NAMALWA (cell line): ENCODE measurements at regions not wholly inside any gene's neighbourhood (a gene's known extent, or its start where the extent isn't known, plus 50 kb on each side); places are given as distances from the start of the nearest gene placed in this dataset.
A peak's percentile ranks its signal among the peaks of the same experiment; 100 is the strongest.
"Not testable (repeated sequence)": the region's sequence is repeated elsewhere in the genome, so short reads cannot be mapped to it uniquely, and the experiment has no call there.

ENCODE experiments used
- DNase-seq: peaks from one replicate; pipeline ENCODE4 v3.0.0-alpha.2; 2015; ENCODE audit warnings: low spot score

DNA sequence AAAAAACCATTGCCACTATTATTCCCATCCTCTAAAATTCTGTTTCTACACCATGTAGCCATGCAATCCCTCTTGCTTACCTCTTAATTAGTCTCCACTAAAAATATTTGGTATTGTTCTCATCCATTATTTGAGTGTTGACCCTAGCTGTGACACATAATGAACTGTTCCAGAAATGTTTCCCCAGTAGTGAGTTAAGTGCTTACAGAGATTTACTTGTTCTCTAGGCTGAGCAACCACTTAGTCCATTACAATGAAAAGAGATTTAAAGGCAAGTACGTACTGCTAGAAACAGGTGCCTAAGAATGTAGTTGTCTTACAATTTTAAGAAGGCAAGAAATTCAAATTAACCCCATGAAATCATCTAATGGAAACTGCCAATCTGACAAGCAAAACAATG is 112.7 kb upstream of the PTPN13 start:
- DNase-seq = no peak

DNA sequence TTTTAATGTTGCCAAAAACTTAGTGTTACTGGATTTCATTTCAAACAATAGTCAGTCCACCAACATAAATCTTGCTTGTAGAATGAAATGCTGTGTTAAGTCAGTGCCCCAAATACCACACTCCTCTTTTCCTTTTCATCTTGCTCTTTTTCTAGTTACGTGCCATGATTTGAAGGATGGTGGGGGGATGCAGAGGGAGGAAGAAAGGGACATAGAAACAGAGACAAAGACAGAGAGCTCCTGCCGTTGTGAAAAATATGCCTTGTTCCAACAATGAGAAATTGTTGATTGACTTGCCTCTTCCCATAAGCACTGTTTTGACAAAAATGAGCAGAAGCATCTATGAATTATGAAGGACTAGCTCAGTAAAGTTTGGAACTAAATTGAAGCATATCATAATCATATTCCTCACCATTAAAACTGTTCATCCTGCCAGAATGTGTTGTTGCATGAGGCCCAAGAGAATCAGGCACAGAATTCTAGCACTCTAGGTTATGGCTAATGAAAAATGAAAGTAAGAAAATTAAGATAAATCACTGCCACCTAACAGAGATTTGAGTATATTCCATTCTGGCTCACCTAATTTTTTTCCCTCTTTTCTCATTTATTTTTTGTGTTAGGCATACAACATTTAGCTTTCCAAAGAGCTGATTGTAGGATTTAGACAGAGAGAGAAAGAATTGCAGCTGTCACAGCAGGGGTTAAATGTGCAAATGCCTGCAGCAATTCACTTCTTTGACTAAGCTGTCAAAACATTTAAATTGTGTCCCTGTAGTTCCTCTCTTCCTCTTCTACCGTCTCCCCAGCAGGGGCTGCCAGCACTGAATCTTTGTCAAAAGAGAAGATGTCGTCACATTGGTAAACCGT is 111.6 kb upstream of the PTPN13 start:
- peak; percentile 22 for DNase-seq

DNA sequence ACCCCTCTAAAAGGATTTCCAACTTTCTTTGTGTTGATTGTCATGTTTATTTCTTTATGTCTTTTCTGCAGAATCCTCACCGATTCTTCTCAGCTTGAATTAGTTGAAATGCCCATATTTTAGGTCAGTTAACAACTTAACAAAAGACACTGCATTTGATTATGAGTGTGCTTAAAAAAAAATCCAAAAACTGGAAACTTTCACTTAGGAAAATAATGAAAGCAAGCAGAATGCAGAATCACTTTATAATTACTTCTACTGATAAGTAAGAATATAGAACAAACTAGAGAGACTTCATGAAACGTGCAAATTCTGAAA is 111.0 kb upstream of the PTPN13 start:
- DNase-seq = no peak

DNA sequence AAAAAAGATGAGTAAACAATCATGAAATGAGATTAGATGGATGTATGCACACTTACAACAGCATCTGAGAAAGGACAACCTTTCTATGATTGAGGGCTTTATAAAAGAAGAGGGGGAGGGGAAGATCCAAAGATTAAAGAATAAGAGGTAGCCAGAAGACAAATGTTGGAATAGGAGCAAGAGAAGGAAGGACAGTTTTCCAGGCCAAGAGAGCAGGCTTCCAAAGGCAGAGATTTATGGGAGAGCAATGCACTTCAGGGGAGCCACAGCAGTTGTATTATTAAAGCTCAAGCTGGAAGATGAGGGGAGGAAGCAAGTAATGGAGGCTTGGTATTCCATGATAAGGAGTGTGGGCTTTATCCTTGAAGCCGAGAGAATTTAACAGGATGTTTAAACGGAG is 110.3 kb upstream of the PTPN13 start:
- DNase-seq = no peak

DNA sequence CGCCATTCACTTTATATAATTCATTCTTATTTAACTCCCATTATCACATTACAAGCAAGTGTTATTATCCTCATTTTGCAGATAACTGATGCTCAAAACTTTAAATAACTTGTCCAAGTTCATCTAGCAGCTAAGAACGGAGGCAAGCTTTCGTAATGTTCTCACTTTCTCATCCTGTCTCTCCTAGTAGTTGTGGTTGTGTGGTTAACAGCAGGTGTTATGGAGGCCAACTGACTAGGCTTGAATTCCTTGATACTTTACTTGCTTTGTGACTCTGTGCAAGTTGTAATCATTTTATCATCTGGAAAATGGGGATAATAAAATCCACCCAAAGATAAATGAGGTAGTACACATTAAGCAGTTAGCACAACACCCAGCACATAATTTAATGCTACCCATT is 109.9 kb upstream of the PTPN13 start:
- no peak for DNase-seq

DNA sequence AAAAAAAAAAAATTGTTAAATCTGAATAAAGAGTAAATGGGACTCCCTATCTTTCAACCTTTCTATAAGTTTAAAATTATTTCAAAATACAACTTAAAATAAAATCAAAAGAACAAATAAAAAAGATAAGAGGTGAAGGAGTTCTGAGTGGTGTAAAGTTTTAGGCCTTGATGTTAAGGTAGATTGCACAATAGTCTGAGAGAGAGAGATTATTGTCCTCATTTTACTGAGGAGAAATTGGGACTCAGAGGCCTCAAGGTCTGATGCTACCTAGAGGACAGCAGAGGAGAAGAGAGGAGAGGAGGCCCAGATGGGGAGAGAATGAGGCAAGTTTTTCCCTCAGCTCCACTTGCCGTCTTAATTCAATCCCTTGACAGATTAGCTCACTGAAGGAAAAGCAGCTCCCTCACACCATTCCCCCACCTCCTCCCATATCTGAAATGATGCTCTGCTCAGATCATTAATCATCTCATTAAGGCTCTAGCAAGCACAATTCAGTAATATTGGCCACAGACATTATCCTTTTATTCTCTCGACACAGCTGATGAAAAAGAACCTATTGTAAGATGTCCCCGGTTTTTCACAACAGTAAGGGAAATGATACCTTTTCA is 106.3 kb upstream of the PTPN13 start:
- DNase-seq = no peak

DNA sequence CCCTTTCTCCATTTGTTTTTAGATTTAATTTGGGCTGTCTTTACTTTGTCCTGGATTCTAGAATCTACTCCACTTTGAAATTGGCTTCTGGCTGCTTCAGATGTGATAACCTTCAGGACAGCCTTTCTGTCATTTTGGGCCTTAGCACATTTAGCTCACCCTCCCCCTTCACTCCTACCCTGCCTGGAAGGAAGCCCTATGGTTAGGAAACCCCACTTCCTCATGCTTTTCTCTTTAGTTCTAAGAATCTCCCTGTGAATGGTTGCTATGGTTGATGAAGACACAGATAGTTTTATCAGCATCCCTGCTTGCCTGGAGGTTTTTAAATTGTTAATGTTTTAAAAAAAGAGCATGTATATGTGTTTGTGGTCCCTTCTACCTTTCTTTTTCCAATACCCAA is 100.7 kb upstream of the PTPN13 start:
- no peak for DNase-seq

DNA sequence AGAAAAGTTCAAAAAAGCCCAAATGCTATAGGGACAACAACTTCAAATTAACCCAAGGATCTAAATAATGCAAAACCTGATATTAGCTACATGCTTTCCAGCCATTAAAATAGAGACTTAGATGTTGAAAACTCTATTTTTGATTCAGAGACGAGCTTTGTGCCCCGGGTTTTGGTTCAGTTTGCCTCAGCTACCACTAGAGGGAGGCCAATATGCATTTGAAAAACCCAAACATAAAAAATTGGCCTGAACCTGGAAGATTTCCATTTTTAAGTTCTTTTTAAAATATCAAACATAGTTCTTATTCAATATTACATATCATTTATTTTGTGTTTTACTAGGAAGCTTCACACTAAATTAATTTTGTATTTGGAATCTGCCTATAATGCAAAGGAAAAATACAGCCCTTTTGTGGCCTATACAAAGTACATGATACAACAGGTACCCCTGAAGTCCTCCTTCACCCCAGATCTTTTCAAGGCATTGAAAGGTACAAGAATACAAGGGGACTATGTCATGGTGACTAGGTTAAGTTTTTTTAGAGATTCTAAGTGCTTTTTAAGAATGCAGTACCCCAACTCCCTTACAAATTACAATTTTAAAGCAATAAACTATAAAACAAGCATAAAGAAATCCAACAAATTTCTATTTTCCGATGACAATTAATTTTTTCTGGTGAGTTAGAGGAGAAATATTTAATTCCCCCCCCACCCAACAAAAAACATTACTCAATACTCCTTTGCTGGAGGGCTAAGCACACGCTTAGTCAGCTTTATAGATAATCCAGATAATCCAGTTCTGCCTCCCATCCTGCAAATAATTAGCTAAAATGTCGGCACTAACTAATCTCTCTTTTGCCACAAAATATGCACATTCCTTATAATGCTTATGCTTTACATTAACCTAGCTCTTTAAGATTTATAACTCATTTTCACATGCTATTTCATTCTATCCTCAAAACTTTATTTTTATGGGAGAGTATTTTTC is 97.7 kb upstream of the PTPN13 start:
- peak; percentile 68 for DNase-seq

DNA sequence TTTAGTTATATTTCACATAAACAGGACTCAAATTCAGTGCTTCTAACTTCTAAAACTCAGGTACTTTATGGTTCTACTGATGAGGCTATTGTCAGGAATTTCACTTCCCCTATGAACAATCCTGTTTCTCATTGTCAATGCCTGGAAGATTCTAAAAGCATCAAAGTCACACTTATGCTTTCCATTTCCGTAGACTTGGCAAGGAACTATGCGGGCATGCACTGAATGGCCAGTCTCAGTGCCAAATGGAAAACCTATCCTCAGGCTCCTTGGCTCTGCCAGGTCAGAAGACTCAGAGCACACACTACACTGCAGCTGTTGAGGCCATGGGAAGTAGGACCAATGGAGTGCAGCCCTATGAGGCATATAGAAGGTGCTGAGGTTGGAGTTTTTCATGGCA is 97.0 kb upstream of the PTPN13 start:
- no peak for DNase-seq

DNA sequence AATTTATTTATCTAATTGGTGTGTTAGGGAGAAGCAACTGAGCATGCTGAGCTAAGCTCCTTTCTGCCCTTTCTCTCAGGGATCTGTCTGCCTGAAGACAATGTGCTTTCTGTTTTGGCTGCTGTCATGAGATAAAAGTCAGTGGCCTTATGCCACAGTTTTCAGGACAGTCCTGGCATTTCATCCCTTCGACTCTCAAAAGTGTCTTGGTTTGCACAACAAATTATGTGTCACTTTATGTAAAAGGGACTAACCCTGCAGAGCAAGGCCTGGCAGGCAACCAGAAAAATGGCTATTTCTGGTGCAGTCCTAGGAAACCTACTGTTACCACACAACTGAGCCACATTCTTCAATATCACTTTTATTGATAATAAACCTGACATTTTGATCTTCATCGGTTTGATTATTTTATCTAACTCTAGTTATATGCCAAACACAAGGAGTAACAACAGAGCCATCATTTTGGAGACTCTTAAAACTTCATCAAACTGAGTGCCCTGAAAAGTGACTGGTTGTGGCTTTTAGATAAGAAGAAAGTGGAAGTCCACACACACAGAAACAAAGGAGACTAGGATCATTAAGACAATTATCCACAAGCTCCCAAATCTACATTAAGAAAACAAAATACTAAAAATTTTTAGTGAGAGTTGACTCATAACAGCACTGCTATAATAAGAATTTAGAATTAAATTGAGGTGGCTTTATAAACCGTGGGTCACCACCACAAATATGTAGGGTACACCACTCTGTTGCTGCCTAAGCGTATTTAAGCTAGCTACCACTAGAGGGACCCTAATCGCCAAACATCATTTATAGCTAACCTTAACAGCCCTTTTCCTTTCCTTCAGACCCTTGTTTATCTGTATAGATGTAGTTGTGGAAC is 95.9 kb upstream of the PTPN13 start:
- DNase-seq = peak; percentile 70

DNA sequence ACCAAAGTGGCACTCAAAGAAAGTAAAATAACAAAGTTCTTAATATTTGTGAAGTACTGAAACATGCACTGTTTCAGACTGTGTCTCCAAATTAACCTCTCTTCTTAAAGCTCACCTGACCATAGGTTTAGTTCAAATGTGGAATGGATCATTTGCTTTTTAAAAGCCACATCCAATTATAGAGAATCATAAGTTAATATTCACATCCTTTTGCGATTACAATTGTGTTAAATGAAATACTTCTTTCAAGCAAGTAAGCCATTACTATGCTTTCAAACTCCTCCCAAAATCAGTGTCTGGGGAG is 95.3 kb upstream of the PTPN13 start:
- DNase-seq = no peak

DNA sequence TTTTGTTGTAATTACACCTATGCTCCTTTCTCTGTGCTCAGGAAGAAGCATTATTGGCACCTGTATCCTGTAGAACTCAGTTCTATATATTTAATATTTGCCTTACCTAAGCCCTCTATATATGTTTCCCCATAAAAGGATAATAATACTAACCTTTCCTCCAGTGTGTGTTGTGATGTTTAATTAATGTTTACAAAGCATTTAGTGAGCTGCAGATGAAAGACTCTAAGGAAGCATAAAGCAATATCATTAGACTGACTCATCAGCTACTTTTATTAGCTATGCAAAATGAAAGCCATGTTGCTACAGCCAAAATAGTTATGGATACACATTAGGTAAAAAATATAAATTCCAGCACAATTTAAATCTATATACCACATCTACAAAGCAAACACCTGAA is 93.6 kb upstream of the PTPN13 start:
- DNase-seq = no peak

DNA sequence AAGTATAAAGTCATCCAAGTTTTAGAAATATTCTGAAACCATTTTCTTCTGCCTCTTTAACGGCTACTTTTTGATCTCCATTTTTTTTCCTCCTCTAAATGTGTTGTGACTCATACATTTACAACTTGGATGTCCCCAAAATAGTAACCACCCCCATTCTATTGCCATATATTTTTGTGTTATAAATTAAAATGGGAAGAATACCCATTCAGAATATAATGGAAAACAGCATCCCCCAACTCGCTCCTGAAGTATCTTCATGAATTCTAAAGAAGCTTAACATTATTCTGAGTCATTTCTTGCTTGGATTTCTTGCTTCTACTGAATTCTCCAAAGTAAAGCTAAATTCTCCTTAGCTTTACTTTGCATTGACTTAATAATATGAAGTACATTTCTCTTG is 92.0 kb upstream of the PTPN13 start:
- DNase-seq = no peak

DNA sequence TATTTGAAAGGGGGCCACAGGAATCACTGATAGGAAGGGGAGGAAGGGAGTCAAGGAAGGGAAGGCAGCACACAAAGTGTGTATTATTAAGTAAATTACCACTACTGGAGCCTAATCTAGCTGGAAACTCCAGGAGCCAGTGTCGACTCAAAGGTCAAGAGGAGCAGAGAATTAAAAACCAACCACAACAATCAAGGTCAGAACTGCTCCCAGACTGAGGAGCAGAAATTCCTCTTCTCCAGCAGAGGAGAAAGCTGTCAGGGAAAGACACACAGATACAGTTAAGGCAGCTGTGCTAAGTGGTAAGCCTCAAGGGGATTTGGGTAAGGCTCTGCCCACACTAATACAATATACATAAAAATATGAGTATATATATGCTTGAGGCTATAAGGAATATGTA is 87.5 kb upstream of the PTPN13 start:
- DNase-seq = no peak

DNA sequence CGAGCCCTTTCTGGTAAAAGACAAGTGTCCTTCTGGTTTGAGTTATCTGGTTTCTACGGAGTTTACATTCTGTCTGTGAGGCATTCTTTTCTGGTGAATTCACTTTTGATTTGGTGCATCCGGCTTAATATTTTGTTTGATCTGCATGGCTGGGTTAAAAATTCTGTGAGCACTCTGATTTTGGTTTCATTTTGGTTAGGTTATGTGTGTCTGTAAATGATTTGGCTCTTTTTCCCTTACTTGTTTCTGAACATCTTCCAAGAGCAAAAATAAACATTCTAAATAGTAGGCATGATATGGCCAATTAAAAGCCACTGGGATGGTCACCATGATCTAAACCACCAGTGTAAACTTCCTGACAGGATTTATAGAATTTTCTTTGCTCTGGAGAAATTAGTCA is 85.7 kb upstream of the PTPN13 start:
- no peak for DNase-seq

DNA sequence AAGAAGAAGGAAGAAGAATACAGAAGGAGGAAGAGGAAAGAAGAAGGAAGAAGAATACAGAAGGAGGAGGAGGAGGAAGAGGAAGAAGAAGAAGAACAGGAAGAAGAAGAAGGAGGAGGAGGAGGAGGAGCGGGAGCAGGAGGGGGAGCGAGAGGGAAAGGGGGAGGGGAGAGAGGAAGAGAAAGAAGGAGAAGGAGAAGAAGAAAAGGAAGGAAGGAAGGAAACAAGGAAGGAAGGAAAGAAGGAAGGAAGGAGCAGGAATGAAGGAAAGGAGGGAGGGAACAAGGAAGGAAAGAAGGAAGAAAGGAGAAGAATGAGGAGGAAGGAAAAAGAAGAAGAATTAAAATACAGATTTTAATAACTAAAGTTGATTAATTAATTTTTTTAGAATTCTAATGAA is 82.5 kb upstream of the PTPN13 start:
- DNase-seq = no peak

DNA sequence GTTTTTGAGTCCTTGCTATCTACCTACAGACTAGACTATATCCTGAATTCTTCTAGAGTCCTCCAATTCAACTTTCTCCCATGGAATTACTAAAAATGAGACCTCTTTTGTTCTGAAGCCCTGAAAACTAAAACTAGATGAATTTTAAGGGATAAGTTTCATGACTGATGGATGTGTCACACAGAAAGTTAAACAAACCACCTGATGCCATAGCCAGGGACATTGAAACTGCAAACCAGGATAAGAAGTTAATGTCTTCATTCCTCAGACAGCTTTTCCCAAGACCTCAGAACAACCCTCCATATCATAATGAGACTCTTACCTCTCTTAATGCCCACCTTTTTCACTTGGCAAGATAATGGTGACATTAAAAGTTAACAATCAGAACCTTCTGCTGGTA is 81.5 kb upstream of the PTPN13 start:
- DNase-seq = no peak

DNA sequence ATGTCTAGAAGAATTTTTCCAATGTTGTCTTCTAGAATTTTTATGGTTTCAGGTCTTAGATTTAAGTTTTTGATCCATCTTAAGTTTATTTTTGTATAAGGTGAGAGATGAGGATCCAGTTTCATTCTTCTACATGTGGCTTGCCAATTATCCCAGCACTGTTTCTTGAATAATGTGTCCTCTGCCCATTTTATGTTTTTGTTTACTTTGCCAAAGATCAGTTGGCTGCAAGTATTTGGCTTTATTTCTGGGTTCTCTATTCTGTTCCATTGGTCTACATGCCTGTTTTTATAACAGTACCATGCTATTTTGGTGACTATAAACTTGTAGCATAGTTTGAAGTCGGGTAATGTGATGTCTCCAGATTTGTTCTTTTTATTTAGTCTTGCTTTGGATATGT is 78.2 kb upstream of the PTPN13 start:
- DNase-seq = not testable (repeated sequence)

DNA sequence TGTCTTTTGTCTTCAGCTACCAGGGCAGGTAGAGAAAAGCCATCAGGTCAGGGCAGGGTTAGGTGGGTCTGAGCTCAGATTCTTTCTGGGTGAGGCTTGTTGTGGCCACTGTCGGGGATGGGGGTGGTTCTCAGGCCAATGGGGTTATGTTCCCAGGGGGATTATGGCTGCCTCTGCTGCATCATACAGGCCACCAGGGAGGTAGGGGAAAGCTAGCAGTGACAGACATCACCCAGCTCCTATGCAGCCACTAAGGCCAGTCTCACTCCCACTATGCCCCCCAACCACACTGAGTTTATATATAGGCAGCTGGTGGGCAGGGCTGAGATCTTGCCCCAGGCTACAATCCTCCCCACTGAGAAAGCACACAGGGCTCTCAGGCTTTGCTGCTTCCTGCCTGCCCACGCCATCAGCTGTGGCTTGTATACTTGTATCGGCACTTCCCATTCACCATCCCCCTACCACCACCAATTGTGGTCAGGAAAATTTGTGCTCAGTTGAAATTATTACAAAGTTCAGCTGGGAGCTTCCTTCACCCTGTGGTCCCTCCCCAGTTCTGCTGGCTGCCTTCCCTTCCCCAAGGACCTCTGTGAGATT is 72.6 kb upstream of the PTPN13 start:
- DNase-seq = no peak

DNA sequence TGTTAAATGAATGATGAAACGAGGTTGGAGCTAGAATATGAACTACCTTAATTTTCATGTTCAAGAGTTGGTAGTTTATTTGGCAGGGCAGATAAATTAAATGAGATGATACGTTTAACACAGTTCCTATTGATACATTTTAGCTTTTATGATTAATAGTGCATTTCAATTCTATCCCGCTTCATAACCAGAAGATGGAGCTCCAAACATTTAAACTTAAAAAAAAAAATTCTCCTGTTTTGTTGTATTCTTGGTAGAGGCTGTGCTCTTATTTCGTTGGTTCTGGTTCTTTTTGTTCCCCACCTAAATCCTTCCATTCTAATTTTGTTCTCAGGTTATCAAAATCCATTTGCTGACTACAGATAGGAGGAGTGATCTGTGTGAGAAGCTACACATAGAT is 71.8 kb upstream of the PTPN13 start:
- DNase-seq = peak; percentile 5

DNA sequence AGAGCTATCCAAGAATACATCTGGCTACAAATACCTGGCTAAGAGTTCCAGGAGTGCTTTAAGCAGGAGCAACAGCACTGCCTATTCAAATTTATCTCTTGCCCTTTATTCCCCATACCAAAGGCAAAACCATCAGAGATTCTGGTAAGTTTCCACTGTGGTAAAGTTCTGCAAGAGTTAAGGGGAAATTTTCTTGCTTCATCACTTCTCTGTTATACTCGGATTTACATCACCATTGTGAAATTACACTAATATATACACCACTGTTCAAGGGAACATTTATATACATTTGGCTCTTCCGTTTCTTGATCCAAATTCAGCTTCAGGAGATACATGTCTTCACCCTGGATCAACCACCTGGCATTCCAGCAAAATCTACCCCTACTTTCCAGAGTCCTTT is 70.8 kb upstream of the PTPN13 start:
- no peak for DNase-seq

DNA sequence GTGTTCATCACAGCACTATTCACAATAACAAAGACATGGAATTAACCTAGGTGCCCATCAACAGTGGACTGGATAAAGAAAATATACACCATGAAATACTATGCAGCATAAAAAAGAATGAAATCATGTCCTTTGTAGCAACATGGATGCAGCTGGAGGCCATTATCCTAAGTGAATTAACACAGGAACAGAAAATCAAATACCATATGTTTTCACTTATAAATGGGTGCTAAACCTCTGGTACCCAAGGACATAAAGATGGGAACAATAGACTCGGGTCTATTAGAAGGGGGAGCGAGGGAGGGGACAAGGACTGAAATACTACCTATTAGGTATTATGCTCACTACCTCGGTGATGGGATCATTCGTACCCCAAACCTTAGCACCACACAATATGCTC is 66.4 kb upstream of the PTPN13 start:
- not testable (repeated sequence) for DNase-seq
